Fibroblast of lung (primary cell): ENCODE measurements at regions not wholly inside any gene's neighbourhood (a gene's known extent, or its start where the extent isn't known, plus 50 kb on each side); places are given as distances from the start of the nearest gene placed in this dataset.
"Not testable (repeated sequence)": the region's sequence is repeated elsewhere in the genome, so short reads cannot be mapped to it uniquely, and the experiment has no call there.

Experiments used
- DNase-seq, 2 donors: peaks; one replicate each; pipeline versions ENCODE4 v3.0.0 to v3.0.0-alpha.2; 2010; ENCODE audit warnings: low read depth in 2 of 2
- H2AFZ ChIP-seq: 2 replicates; pipeline ENCODE4 v1.5.1; 2012; ENCODE audit warnings: low read length, control low read depth, inconsistent platforms
- H3K27ac ChIP-seq: 2 replicates; pipeline ENCODE4 v1.5.1; 2011; ENCODE audit warnings: low read length, control low read depth; ENCODE audit not compliant: insufficient read depth
- H3K27me3 ChIP-seq: 2 replicates; pipeline ENCODE4 v1.5.1; 2011; ENCODE audit warnings: mild to moderate bottlenecking, low read length; ENCODE audit not compliant: control insufficient read depth, insufficient read depth
- H3K36me3 ChIP-seq: 2 replicates; pipeline ENCODE4 v1.5.1; 2011; ENCODE audit warnings: low read length; ENCODE audit not compliant: control insufficient read depth, insufficient read depth
- H3K4me1 ChIP-seq: 2 replicates; pipeline ENCODE4 v1.5.1; 2011; ENCODE audit warnings: low read length; ENCODE audit not compliant: control insufficient read depth, insufficient read depth; ENCODE audit errors: extremely low read depth
- H3K4me2 ChIP-seq: 2 replicates; pipeline ENCODE4 v1.5.1; 2011; ENCODE audit warnings: low read length, control low read depth; ENCODE audit not compliant: insufficient read depth; ENCODE audit errors: extremely low read depth
- H3K4me3 ChIP-seq, 4 experiments: fragments of 200-600 bp in 1 of 4; sonication (generic) in 1 of 4; replicated peaks in 1 of 4; 2 replicates each; pipeline ENCODE4 v1.5.1; 2011 to 2016; ENCODE audit warnings: low read length in 4 of 4, low read depth in 3 of 4, mild to moderate bottlenecking in 3 of 4, control low read depth in 2 of 4, inconsistent platforms in 1 of 4, mixed read lengths in 1 of 4; ENCODE audit not compliant: insufficient read depth in 1 of 4; ENCODE audit errors: control extremely low read depth in 1 of 4
- H3K79me2 ChIP-seq: 2 replicates; pipeline ENCODE4 v1.5.1; 2012; ENCODE audit warnings: mild to moderate bottlenecking, low read length, inconsistent platforms; ENCODE audit not compliant: control insufficient read depth, insufficient read depth
- H3K9ac ChIP-seq: 2 replicates; pipeline ENCODE4 v1.5.1; 2011; ENCODE audit warnings: mild to moderate bottlenecking, low read length, control low read depth; ENCODE audit not compliant: insufficient read depth
- H3K9me3 ChIP-seq: 2 replicates; pipeline ENCODE4 v1.5.1; 2012; ENCODE audit warnings: low read depth, low read length; ENCODE audit not compliant: control insufficient read depth, insufficient read depth
- H4K20me1 ChIP-seq: 2 replicates; pipeline ENCODE4 v1.5.1; 2011; ENCODE audit warnings: low read length; ENCODE audit not compliant: control insufficient read depth, insufficient read depth; ENCODE audit errors: extremely low read depth
- EZH2 ChIP-seq: IDR thresholded peaks from 2 replicates; pipeline ENCODE4 v1.5.1; 2012; ENCODE audit warnings: low read length, control low read depth, mild to moderate bottlenecking; ENCODE audit errors: missing control alignments
- TF ChIP-seq, protein P1 (sequence below), 2 donors: IDR thresholded peaks in 1 of 2; conservative IDR thresholded peaks in 1 of 2; 1 replicate in 1 of 2; 2 replicates in 1 of 2; pipeline ENCODE4 v1.5.1; 2011 to 2012; ENCODE audit warnings: low read length in 2 of 2, control low read depth in 1 of 2, inconsistent platforms in 1 of 2, low read depth in 1 of 2, mild to moderate bottlenecking in 1 of 2

DNA sequence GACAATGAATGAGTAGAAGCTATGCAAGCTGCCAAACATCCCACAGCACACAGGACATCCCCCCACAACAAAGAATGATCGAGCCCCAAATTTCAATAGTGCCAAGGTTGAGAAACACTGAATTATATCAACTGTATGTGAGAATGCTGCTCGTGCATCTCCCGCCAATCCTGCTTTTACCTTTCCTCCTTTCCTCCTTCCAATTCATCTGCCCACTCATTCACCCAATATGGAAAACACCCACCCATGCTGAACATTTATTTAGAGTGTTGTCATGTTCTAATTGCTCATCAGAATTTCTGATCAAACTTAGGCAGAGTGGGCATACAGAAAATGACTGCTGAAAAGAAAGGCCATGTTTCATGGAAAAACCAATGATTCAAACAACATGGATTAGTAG is 183.0 kb downstream of the TMEM114 start:
- no peaks in the 10 kb centered on the region for H3K79me2 ChIP-seq
- H3K4me3 ChIP-seq: no peak overlapping the region
- H3K27ac ChIP-seq: no peak overlapping the region
- TF ChIP-seq, protein P1, sequence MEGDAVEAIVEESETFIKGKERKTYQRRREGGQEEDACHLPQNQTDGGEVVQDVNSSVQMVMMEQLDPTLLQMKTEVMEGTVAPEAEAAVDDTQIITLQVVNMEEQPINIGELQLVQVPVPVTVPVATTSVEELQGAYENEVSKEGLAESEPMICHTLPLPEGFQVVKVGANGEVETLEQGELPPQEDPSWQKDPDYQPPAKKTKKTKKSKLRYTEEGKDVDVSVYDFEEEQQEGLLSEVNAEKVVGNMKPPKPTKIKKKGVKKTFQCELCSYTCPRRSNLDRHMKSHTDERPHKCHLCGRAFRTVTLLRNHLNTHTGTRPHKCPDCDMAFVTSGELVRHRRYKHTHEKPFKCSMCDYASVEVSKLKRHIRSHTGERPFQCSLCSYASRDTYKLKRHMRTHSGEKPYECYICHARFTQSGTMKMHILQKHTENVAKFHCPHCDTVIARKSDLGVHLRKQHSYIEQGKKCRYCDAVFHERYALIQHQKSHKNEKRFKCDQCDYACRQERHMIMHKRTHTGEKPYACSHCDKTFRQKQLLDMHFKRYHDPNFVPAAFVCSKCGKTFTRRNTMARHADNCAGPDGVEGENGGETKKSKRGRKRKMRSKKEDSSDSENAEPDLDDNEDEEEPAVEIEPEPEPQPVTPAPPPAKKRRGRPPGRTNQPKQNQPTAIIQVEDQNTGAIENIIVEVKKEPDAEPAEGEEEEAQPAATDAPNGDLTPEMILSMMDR (conservative IDR thresholded peaks at IDR 0.05 in 1 of 2, IDR thresholded peaks at IDR 0.05 in 1 of 2; ENCODE audit: low read depth in 1 of 2, low read length in 2 of 2): no peak
- no peak for TF ChIP-seq EZH2
- DNase-seq: no peak
- no peaks in the 10 kb centered on the region for H3K9me3 ChIP-seq
- H3K27me3 ChIP-seq: no peaks in the 10 kb centered on the region
- H2AFZ ChIP-seq: no peak overlapping the region
- no peaks in the 10 kb centered on the region for H4K20me1 ChIP-seq
- H3K9ac ChIP-seq: no peak overlapping the region
- no peaks in the 10 kb centered on the region for H3K4me1 ChIP-seq
- H3K36me3 ChIP-seq: no peaks in the 10 kb centered on the region
- no peak overlapping the region for H3K4me2 ChIP-seq

DNA sequence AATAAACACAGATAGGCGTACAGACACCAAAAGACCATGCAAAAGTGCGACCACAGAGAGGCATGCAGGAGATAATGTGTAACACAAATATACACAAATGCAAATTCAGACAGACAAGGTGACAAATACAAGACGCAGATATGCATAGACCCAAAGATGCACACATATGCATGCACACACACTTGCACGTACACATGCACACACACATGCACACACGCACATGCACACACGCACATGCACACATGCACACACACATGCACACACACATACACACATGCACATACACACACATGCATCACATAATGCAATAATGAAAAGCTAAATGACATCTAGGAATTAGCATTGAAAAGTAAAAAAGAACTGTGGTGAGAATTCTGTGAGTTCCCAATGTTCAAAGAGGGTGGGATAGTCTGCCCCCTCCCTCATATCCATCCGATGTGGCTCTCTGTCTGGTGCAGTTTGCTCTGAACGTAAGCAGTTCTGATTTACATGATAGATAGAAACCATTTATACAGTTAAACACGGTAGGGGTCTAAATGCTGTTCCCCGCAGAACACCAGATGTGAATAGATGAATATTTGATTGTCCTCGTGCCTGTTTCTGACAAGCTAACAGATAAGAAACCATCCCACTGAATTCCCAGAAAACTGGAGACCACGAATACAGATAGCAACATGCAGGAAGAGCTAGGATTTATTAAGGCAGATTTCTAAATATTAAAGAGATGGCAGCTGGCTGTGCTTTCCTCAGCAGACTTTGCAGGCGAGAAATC is 186.1 kb downstream of the TMEM114 start:
- Histone ChIP-seq H4K20me1 (no peaks in the 10 kb centered on the region), H3K27ac (no peak overlapping the region), H3K4me3 (no peak overlapping the region), H3K9ac (no peak overlapping the region), H3K79me2 (no peaks in the 10 kb centered on the region), H3K4me1 (no peaks in the 10 kb centered on the region), H3K27me3 (no peaks in the 10 kb centered on the region), H3K36me3 (no peaks in the 10 kb centered on the region), H2AFZ (no peak overlapping the region), H3K9me3 (no peaks in the 10 kb centered on the region), H3K4me2 (no peak overlapping the region)
- no peak for TF ChIP-seq EZH2
- TF ChIP-seq, protein P1 (conservative IDR thresholded peaks at IDR 0.05 in 1 of 2, IDR thresholded peaks at IDR 0.05 in 1 of 2; ENCODE audit: low read depth in 1 of 2, low read length in 2 of 2): no peak
- DNase-seq: no peak

DNA sequence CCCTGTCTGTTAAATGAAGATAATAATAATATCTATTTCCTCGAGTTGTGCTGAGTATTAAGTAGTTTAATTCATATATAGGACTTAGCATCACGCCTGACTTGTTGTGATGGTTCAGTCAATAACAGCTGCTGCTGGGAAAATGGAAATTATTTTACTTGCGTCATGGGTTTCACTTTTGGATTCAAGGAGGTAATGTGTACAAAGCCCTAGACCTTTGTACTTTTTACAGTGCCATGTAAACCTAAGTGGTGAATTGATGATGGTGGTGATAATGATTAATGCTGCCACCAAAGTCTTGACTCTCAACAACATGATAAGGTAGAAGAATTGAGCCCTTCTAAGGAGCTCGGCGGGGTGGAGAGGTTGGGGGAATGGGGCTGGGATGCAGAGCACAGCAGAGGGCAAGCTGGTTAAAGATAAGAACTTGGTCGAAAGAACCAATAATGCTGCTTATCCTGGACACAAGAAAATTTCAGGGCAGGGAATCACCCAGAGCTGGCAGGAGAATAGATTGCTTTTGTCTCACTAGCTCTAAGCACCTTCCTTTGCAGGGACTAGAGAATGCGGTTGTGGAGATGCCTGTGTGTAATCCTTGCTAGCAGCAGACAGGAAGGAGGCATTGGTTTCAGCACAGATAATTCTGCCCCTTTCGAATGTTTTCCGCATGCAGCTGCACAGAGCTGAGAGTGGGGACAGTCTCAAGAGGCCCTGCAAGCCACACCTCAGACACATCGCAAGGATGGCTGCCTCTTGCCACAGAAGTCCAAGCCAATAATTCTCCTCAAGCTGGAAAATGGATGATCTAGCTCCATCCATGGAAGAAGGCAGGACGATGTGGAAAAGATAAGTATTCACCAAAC is 187.1 kb downstream of the TMEM114 start:
- H3K79me2 ChIP-seq: no peaks in the 10 kb centered on the region
- H3K9me3 ChIP-seq: no peaks in the 10 kb centered on the region
- no peak overlapping the region for H3K4me3 ChIP-seq
- no peaks in the 10 kb centered on the region for H3K4me1 ChIP-seq
- TF ChIP-seq EZH2: no peak
- TF ChIP-seq, protein P1 (conservative IDR thresholded peaks at IDR 0.05 in 1 of 2, IDR thresholded peaks at IDR 0.05 in 1 of 2; ENCODE audit: low read depth in 1 of 2, low read length in 2 of 2): no peak
- H3K4me2 ChIP-seq: no peak overlapping the region
- DNase-seq: no peak
- H2AFZ ChIP-seq: no peak overlapping the region
- H3K27ac ChIP-seq: no peak overlapping the region
- no peaks in the 10 kb centered on the region for H4K20me1 ChIP-seq
- no peak overlapping the region for H3K9ac ChIP-seq
- H3K27me3 ChIP-seq: no peaks in the 10 kb centered on the region
- H3K36me3 ChIP-seq: no peaks in the 10 kb centered on the region

DNA sequence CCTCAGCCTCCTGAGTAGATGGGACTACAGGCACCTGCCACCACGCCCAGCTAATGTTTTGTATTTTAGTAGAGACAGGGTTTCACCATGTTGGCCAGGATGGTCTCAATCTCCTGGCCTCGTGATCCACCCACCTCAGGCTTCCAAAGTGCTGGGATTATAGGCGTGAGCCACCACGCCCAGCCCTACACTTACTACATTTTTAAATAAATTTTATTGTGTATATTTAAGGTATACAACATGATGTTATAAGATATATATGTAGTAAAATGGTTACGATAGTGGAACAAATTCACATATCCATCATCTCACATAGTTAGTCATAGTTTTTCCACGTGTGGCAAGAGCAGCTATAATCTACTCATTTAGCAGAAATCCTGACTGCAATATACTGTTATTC is 189.6 kb downstream of the TMEM114 start:
- not testable (repeated sequence) for H2AFZ ChIP-seq, H3K9me3 ChIP-seq, H3K4me2 ChIP-seq, H3K79me2 ChIP-seq, H3K27me3 ChIP-seq, H3K4me1 ChIP-seq, H3K4me3 ChIP-seq, H3K36me3 ChIP-seq, H3K27ac ChIP-seq, DNase-seq, H4K20me1 ChIP-seq, H3K9ac ChIP-seq
